ENCODE measurements at regions not wholly inside any gene's neighbourhood (a gene's known extent, or its start where the extent isn't known, plus 50 kb on each side); places are given as distances from the start of the nearest gene placed in this dataset.

DNA sequence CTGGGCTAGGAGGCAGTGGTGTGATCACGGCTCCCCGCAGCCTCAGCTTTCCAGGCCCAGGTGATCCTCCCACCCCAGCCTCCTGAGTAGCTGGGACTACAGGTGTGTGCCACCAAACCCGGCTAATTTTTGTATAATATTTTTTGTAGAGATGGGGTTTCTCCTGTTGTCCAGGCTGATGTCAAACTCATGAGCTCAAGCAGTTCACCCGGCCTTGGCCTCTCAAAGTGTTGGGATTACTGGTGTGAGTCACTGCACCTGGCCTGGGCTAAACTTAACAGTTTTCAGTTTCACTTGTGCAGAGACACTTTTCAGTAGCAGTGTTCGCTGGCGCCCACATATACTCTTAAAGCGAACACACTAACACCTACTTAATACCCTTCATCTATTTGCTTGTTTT lies 205.6 kb upstream of the ZNF608 start:
- TF ChIP-seq, protein P1, sequence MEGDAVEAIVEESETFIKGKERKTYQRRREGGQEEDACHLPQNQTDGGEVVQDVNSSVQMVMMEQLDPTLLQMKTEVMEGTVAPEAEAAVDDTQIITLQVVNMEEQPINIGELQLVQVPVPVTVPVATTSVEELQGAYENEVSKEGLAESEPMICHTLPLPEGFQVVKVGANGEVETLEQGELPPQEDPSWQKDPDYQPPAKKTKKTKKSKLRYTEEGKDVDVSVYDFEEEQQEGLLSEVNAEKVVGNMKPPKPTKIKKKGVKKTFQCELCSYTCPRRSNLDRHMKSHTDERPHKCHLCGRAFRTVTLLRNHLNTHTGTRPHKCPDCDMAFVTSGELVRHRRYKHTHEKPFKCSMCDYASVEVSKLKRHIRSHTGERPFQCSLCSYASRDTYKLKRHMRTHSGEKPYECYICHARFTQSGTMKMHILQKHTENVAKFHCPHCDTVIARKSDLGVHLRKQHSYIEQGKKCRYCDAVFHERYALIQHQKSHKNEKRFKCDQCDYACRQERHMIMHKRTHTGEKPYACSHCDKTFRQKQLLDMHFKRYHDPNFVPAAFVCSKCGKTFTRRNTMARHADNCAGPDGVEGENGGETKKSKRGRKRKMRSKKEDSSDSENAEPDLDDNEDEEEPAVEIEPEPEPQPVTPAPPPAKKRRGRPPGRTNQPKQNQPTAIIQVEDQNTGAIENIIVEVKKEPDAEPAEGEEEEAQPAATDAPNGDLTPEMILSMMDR (IDR thresholded peaks at IDR 0.05; ENCODE audit: low read depth, low read length, missing input control) = no peak
- TF ChIP-seq HNF4G (IDR thresholded peaks at IDR 0.05) = no peak
- TF ChIP-seq, protein P2, sequence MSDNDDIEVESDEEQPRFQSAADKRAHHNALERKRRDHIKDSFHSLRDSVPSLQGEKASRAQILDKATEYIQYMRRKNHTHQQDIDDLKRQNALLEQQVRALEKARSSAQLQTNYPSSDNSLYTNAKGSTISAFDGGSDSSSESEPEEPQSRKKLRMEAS (IDR thresholded peaks at IDR 0.05) = no peak
- TF ChIP-seq, protein P3, sequence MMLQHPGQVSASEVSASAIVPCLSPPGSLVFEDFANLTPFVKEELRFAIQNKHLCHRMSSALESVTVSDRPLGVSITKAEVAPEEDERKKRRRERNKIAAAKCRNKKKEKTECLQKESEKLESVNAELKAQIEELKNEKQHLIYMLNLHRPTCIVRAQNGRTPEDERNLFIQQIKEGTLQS (IDR thresholded peaks at IDR 0.05) = no peak
- TF ChIP-seq RAD21 (IDR thresholded peaks at IDR 0.05) = no peak
- TF ChIP-seq RXRA (IDR thresholded peaks at IDR 0.05) = no peak
- TF ChIP-seq GABPA (IDR thresholded peaks at IDR 0.05 in 1 of 2, conservative IDR thresholded peaks at IDR 0.05 in 1 of 2) = no peak
- no peak for TF ChIP-seq EGR1 (IDR thresholded peaks at IDR 0.05; ENCODE audit: low read depth in 2 of 2)
- TF ChIP-seq YY1 (IDR thresholded peaks at IDR 0.05) = no peak
- TF ChIP-seq NR2F2 (IDR thresholded peaks at IDR 0.05) = no peak
- TF ChIP-seq, protein P4, sequence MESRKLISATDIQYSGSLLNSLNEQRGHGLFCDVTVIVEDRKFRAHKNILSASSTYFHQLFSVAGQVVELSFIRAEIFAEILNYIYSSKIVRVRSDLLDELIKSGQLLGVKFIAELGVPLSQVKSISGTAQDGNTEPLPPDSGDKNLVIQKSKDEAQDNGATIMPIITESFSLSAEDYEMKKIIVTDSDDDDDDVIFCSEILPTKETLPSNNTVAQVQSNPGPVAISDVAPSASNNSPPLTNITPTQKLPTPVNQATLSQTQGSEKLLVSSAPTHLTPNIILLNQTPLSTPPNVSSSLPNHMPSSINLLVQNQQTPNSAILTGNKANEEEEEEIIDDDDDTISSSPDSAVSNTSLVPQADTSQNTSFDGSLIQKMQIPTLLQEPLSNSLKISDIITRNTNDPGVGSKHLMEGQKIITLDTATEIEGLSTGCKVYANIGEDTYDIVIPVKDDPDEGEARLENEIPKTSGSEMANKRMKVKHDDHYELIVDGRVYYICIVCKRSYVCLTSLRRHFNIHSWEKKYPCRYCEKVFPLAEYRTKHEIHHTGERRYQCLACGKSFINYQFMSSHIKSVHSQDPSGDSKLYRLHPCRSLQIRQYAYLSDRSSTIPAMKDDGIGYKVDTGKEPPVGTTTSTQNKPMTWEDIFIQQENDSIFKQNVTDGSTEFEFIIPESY (IDR thresholded peaks at IDR 0.05) = no peak

Measured in liver (tissue), 3 donors.